ENCODE measurements at regions not wholly inside any gene's neighbourhood (a gene's known extent, or its start where the extent isn't known, plus 50 kb on each side); places are given as distances from the start of the nearest gene placed in this dataset.
A peak's percentile ranks its signal among the peaks of the same experiment; 100 is the strongest.

DNA sequence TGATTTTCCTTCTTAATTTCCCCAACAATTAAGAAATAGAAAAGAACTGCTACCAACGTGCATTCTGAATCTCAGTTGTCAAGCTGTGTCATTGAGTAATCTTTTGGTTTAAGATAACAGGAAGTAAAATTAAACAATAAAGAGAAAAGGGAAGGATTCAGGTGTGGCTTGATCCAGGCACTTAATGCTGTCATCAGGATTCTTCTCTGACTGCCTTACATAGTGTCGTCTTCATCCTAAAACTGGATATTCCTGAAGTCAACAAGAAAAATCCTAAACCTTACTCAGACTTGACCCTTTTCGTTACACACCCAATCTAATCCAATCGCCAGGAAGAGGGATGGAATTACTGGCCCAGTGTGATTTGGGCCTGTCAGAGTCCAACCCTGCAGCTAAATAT is 443.8 kb downstream of the MED13L start:
- TF ChIP-seq, protein P1, sequence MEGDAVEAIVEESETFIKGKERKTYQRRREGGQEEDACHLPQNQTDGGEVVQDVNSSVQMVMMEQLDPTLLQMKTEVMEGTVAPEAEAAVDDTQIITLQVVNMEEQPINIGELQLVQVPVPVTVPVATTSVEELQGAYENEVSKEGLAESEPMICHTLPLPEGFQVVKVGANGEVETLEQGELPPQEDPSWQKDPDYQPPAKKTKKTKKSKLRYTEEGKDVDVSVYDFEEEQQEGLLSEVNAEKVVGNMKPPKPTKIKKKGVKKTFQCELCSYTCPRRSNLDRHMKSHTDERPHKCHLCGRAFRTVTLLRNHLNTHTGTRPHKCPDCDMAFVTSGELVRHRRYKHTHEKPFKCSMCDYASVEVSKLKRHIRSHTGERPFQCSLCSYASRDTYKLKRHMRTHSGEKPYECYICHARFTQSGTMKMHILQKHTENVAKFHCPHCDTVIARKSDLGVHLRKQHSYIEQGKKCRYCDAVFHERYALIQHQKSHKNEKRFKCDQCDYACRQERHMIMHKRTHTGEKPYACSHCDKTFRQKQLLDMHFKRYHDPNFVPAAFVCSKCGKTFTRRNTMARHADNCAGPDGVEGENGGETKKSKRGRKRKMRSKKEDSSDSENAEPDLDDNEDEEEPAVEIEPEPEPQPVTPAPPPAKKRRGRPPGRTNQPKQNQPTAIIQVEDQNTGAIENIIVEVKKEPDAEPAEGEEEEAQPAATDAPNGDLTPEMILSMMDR (IDR thresholded peaks at IDR 0.05; ENCODE audit: control insufficient read depth, extremely low read depth, insufficient read depth) = no peak

DNA sequence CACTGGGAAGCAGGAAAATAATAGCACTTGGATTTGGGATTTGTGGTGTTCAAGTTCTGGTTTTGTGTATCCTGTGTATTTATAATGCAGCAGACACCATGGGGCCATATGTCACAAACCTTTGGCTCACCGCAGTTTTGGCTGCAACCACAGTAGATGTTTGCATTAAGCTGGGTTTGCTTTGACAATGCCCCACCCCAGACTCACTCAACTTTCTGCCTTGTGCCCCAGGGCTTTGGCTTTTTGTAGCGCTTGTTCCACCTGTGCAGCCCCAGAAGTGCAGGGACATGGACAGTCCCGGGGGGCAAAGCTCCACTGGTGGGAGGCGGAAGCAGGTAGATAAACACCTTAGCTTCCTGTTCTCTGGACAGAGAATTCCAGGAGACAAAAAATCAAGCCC is 446.9 kb downstream of the MED13L start:
- H3K4me3 ChIP-seq (ENCODE audit: low read depth, low read length) = no peak overlapping the region
- peak; percentile 25 for DNase-seq (ENCODE audit: low read depth)
- TF ChIP-seq, protein P1 (IDR thresholded peaks at IDR 0.05; ENCODE audit: control insufficient read depth, extremely low read depth, insufficient read depth) = no peak

More for the DNA sequence above, 443.8 kb downstream of the MED13L start:
- DNase-seq (ENCODE audit: low read depth) = no peak
- no peak overlapping the region for H3K4me3 ChIP-seq (ENCODE audit: low read depth, low read length)

DNA sequence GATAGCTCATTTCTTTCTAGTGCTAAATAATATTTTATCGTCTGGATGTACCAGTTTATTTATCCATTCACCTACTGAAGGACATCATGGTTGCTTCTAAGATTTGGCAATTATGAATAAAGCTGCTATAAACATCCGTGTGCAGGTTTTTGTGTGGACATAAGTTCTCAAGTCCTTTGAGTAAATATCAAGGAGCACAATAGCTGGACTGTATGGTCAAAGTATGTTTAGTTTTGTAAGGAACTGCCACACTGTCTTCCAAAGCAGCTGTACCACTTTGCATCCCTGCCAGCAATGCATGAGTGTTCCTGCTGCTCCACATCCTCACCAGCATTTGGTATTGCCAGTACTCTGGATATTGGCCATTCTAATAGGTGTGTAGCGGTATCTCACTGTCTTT is 447.4 kb downstream of the MED13L start:
- peak; percentile 96 for DNase-seq (ENCODE audit: low read depth)
- no peak overlapping the region for H3K4me3 ChIP-seq (ENCODE audit: low read depth, low read length)
- TF ChIP-seq, protein P1 (IDR thresholded peaks at IDR 0.05; ENCODE audit: control insufficient read depth, extremely low read depth, insufficient read depth) = no peak

DNA sequence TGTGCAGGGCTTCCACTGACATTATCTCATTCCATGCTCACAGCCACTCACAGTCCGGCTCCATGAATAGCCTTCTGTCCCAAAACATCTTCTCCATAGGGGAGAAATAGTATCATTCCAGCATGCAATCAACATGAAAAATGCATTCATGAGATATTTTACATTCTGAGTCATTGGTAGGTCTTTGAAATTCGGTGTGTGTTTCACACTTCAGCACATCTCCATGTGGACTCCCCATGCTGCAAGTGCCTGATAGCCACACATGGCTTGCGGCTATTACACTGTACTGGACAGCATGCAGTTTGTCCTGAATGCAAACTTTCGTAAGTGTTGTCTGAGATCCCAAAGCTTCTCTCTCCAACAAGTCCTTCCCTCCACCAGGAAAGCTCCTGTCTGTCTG is 449.3 kb downstream of the MED13L start:
- H3K4me3 ChIP-seq (ENCODE audit: low read depth, low read length) = no peak overlapping the region
- DNase-seq (ENCODE audit: low read depth) = no peak
- TF ChIP-seq, protein P1 (IDR thresholded peaks at IDR 0.05; ENCODE audit: control insufficient read depth, extremely low read depth, insufficient read depth) = no peak

DNA sequence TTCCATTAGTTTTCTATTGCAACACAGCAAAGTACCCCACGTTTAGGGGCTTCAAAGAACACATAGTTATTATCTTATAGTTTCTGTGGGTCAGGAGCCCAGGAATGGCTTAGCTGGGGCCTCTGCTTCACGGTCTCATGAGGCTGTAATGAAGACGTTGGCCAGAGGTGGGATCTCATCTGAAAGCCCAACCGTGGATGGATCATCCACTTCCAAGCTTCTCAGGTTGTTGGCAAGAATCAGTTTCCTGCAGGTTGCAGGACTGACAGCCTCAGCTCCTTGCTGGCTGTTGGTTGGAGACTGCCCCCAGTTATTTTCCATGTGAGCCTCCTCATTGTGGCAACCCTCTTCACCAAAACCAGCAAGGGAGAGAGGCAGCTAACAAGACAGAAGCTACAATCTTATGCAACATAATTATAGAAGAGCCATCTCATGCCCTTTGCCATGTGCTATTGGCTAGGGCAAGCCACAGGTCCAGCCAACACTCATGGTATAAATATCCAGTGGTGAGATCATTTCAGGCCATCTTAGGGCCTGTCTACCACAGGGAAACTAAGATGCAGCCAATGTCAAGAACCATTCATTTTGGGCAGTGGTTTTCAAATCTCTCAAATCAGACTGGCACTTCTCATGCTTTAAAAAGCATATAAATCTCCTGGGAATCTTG is 452.4 kb downstream of the MED13L start:
- H3K4me3 ChIP-seq (ENCODE audit: low read depth, low read length) = no peak overlapping the region
- DNase-seq (ENCODE audit: low read depth) = no peak
- TF ChIP-seq, protein P1 (IDR thresholded peaks at IDR 0.05; ENCODE audit: control insufficient read depth, extremely low read depth, insufficient read depth) = no peak

DNA sequence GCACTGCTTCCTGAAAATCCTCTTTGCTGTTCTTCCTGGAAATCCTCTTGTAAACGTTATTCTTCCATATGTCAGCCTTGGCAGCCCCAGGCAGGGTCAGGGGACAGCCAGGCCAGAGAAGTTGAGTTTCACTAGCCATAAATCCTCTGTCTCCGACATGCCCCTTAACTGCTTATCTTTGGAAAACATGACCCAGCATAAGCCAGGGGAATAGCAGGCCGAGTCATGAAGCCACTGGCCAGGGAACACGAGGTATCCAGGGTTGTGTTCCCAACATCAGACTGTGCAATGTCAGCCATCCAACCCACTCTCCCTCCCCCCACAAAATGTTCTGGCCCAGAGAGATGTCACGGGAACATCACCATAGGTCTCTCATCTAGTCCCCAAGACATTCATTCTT is 453.9 kb downstream of the MED13L start:
- no peak overlapping the region for H3K4me3 ChIP-seq (ENCODE audit: low read depth, low read length)
- TF ChIP-seq, protein P1 (IDR thresholded peaks at IDR 0.05; ENCODE audit: control insufficient read depth, extremely low read depth, insufficient read depth) = no peak
- DNase-seq (ENCODE audit: low read depth) = no peak

DNA sequence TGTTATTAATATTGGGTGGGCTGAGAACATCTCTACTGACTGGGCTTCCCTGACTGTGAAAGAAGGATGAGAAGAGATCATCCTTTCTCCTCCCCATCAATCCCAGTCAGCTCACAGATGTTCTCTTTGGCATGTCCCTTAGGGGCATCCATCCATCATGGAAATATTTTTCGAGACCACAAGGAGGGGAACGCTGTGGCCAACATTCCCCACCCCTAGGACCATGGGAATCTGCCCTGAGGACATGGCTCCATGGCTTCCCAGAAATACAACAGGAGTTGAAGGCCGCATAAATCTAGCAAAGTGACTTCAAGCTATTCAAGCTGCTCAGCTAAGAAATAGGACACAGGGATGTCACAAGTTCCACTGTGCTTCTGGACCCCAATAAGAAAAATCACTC is 456.8 kb downstream of the MED13L start:
- no peak for DNase-seq (ENCODE audit: low read depth)
- no peak overlapping the region for H3K4me3 ChIP-seq (ENCODE audit: low read depth, low read length)
- TF ChIP-seq, protein P1 (IDR thresholded peaks at IDR 0.05; ENCODE audit: control insufficient read depth, extremely low read depth, insufficient read depth) = no peak
